ENCODE measurements at regions not wholly inside any gene's neighbourhood (a gene's known extent, or its start where the extent isn't known, plus 50 kb on each side); places are given as distances from the start of the nearest gene placed in this dataset.

DNA sequence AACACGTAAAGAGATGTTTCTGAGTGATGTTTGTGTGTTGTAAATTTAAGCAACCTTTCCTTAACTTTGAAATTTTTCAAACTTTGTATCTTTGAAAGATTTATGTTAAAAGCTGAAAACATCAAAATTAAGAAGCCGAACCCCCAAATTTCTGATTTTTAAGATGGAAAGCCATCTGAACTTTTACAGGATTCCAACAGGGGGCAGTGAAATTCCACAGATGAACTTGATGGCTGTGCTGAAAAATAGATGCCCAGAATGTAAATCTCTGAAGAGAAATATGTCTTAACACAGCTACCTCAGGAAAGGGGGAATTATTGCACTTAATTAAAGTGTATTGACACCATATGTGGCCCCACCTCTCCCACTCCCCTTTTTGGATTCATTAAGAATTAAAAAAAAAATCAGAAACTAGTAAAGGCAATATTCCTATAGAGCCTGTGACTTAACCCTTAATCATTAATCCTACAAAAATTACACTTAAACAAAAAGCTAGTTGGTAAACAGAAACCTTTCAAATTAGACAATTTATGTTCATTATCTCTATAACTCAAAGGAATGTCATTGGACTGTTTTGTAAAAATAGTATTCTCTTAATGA is 597.9 kb downstream of the KCNJ2 start:
- peak; percentile 43 for DNase-seq (ENCODE audit: low read depth)
- TF ChIP-seq, protein P1, sequence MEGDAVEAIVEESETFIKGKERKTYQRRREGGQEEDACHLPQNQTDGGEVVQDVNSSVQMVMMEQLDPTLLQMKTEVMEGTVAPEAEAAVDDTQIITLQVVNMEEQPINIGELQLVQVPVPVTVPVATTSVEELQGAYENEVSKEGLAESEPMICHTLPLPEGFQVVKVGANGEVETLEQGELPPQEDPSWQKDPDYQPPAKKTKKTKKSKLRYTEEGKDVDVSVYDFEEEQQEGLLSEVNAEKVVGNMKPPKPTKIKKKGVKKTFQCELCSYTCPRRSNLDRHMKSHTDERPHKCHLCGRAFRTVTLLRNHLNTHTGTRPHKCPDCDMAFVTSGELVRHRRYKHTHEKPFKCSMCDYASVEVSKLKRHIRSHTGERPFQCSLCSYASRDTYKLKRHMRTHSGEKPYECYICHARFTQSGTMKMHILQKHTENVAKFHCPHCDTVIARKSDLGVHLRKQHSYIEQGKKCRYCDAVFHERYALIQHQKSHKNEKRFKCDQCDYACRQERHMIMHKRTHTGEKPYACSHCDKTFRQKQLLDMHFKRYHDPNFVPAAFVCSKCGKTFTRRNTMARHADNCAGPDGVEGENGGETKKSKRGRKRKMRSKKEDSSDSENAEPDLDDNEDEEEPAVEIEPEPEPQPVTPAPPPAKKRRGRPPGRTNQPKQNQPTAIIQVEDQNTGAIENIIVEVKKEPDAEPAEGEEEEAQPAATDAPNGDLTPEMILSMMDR (IDR thresholded peaks at IDR 0.05; ENCODE audit: insufficient read depth, low read depth, low read length, missing control alignments): peak; percentile 76
- H3K4me3 ChIP-seq (ENCODE audit: low read length): no peak overlapping the region

- TF ChIP-seq, protein P1 (IDR thresholded peaks at IDR 0.05; ENCODE audit: insufficient read depth, low read depth, low read length, missing control alignments): no peak
- no peak overlapping the region for H3K4me3 ChIP-seq (ENCODE audit: low read length)
- DNase-seq (ENCODE audit: low read depth): no peak
Observed at GRCh38 chr17:70769956-70770355, 600.6 kb downstream of the KCNJ2 start.

GRCh38 chr17:70771804-70772386 is 602.6 kb downstream of the KCNJ2 start:
- no peak for DNase-seq (ENCODE audit: low read depth)
- TF ChIP-seq, protein P1 (IDR thresholded peaks at IDR 0.05; ENCODE audit: insufficient read depth, low read depth, low read length, missing control alignments): no peak
- no peak overlapping the region for H3K4me3 ChIP-seq (ENCODE audit: low read length)

DNA sequence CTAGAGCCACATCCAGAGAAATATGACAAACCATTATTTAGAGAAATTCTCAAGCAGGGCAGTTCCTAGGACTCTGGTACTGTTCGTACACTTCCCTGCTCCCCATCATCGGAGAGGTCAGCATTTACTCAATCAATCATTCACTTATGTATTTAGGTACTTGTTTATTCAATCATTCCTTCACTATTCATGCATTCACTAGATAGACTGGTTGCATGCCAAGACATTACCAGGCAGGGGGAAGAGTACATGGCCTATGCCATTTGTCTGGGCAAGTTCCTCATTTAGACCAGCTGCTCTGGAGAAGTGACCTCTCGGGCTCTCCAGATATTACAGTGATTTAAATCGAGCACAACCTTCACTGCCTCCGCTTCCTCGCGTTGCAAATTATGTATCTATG is 603.4 kb downstream of the KCNJ2 start:
- TF ChIP-seq, protein P1 (IDR thresholded peaks at IDR 0.05; ENCODE audit: insufficient read depth, low read depth, low read length, missing control alignments): no peak

DNA sequence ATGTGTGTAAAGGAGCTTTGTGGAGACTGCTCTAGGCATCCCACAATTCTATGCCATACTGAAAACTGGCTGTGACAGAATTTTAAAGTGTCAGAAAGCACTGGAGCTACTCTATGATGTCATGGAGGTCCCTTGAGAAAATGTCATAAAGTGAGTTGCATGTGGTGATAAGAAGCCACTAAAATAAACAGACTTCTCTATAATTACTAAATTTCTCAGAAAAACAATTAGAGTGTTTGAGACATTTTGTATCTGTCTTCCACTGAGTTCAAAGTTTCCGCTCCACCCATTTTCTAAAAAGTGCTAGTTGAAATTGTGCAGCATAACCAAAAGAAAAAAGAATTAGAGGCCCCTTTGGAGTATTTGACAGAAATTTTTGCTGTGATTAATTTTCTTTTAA is 603.9 kb downstream of the KCNJ2 start:
- TF ChIP-seq, protein P1 (IDR thresholded peaks at IDR 0.05; ENCODE audit: insufficient read depth, low read depth, low read length, missing control alignments): no peak
- H3K4me3 ChIP-seq (ENCODE audit: low read length): no peak overlapping the region
- DNase-seq (ENCODE audit: low read depth): no peak

More for the DNA sequence above, 603.4 kb downstream of the KCNJ2 start:
- H3K4me3 ChIP-seq (ENCODE audit: low read length): no peak overlapping the region
- no peak for DNase-seq (ENCODE audit: low read depth)

DNA sequence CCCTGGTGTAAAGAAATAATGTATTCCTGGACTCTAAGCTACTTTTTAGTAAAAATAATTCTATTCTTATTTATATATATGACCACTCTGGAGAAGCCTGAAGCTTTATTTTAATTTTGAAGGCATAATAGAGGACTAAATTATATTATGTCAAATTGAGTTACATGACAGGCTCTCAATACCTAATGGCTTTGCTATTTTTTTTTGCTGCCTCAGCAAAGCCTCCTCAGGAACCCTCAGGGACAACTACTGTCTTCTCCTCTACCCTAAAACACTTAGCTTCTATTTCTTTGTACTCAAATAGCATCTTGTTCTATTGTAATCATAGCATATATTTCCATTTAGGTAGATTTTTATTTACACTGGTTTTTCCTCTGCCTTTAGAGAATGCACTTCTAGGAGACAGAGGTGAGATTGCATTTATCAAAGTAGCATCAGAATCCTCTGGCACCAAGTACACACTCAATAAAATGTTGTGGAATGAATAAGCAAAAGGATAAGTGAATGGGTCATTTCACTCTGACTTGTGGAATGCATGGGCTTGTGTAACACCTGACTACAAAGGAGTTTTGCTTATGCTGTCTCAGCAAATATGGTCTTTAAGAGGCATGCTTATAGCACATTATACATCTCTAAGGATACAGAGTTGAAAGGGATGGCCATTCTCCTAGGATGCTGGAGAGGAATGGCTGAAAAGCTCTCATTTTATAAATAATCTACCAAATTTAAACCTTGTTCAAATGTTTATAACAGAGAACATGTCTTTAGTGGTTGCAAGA is 605.2 kb downstream of the KCNJ2 start:
- H3K4me3 ChIP-seq (ENCODE audit: low read length): no peak overlapping the region
- DNase-seq (ENCODE audit: low read depth): peak; percentile 2
- TF ChIP-seq, protein P1 (IDR thresholded peaks at IDR 0.05; ENCODE audit: insufficient read depth, low read depth, low read length, missing control alignments): no peak
